H9 (cell line): ENCODE measurements at regions not wholly inside any gene's neighbourhood (a gene's known extent, or its start where the extent isn't known, plus 50 kb on each side); places are given as distances from the start of the nearest gene placed in this dataset.

Experiments
- DNase-seq: peaks from one replicate; pipeline ENCODE4 v3.0.0-alpha.2; 2017
- H2AFZ ChIP-seq: one replicate; pipeline ENCODE4 v1.6.1; 2013; ENCODE audit warnings: mild to moderate bottlenecking, low read length, control low read depth, moderate library complexity
- H2AK5ac ChIP-seq: 2 replicates; pipeline ENCODE4 v1.6.1; 2013; ENCODE audit warnings: low read length, control low read depth, mixed read lengths; ENCODE audit not compliant: insufficient read length
- H2BK120ac ChIP-seq: one replicate; pipeline ENCODE4 v1.6.1; 2013; ENCODE audit warnings: low read depth, mild to moderate bottlenecking, low read length, control low read depth, inconsistent platforms; ENCODE audit not compliant: poor library complexity, severe bottlenecking
- H2BK12ac ChIP-seq: 2 replicates; pipeline ENCODE4 v1.6.1; 2013; ENCODE audit warnings: low read length, control low read depth, mixed read lengths, low read depth; ENCODE audit not compliant: insufficient read length
- H2BK15ac ChIP-seq: 2 replicates; pipeline ENCODE4 v1.6.1; 2013; ENCODE audit warnings: low read depth, low read length, control low read depth
- H2BK20ac ChIP-seq: one replicate; pipeline ENCODE4 v1.6.1; 2013; ENCODE audit warnings: low read depth, mild to moderate bottlenecking, low read length, control low read depth, inconsistent platforms; ENCODE audit not compliant: poor library complexity, severe bottlenecking
- H2BK5ac ChIP-seq: 2 replicates; pipeline ENCODE4 v1.6.1; 2013; ENCODE audit warnings: low read length, control low read depth, mixed read lengths; ENCODE audit not compliant: insufficient read length
- H3K14ac ChIP-seq: 2 replicates; pipeline ENCODE4 v1.6.1; 2013; ENCODE audit warnings: low read length, control low read depth; ENCODE audit not compliant: insufficient read depth
- H3K18ac ChIP-seq: 2 replicates; pipeline ENCODE4 v1.6.1; 2013; ENCODE audit warnings: low read depth, mild to moderate bottlenecking, mixed read lengths, low read length, control low read depth; ENCODE audit not compliant: insufficient read length
- H3K23ac ChIP-seq: 2 replicates; pipeline ENCODE4 v1.6.1; 2013; ENCODE audit warnings: low read length, control low read depth, mixed read lengths, low read depth; ENCODE audit not compliant: insufficient read length
- H3K23me2 ChIP-seq: 2 replicates; pipeline ENCODE4 v1.6.1; 2013; ENCODE audit warnings: low read depth, mild to moderate bottlenecking, mixed read lengths, low read length, control low read depth; ENCODE audit not compliant: insufficient read length, poor library complexity, severe bottlenecking
- H3K27ac ChIP-seq: 2 replicates; pipeline ENCODE4 v1.5.1; 2013; ENCODE audit warnings: low read length, control low read depth, mixed read lengths, low read depth; ENCODE audit not compliant: insufficient read length
- H3K27me3 ChIP-seq: 2 replicates; pipeline ENCODE4 v1.6.1; 2013; ENCODE audit warnings: low read length, control low read depth, inconsistent platforms; ENCODE audit not compliant: insufficient read depth
- H3K4ac ChIP-seq: 2 replicates; pipeline ENCODE4 v1.6.1; 2013; ENCODE audit warnings: low read depth, mild to moderate bottlenecking, control low read depth, inconsistent platforms, low read length, moderate library complexity
- H3K4me1 ChIP-seq: 2 replicates; pipeline ENCODE4 v1.6.1; 2013; ENCODE audit warnings: low read length, control low read depth, inconsistent platforms; ENCODE audit not compliant: insufficient read depth
- H3K4me2 ChIP-seq: 2 replicates; pipeline ENCODE4 v1.6.1; 2013; ENCODE audit warnings: low read length, control low read depth, mixed read lengths; ENCODE audit not compliant: insufficient read length, insufficient read depth
- H3K56ac ChIP-seq: 2 replicates; pipeline ENCODE4 v1.6.1; 2013; ENCODE audit warnings: low read depth, mild to moderate bottlenecking, mixed read lengths, low read length, control low read depth; ENCODE audit not compliant: insufficient read length
- H3K79me1 ChIP-seq: 2 replicates; pipeline ENCODE4 v1.6.1; 2013; ENCODE audit warnings: low read depth, mild to moderate bottlenecking, moderate library complexity, low read length, control low read depth, inconsistent platforms; ENCODE audit not compliant: insufficient read depth, poor library complexity, severe bottlenecking
- H3K79me2 ChIP-seq: 2 replicates; pipeline ENCODE4 v1.6.1; 2013; ENCODE audit warnings: low read length, control low read depth, inconsistent platforms; ENCODE audit not compliant: insufficient read depth
- H3K9ac ChIP-seq: 2 replicates; pipeline ENCODE4 v1.6.1; 2013; ENCODE audit warnings: low read length, control low read depth, mixed read lengths; ENCODE audit not compliant: insufficient read length; ENCODE audit errors: extremely low read depth
- H3K9me3 ChIP-seq: one replicate; pipeline ENCODE4 v1.6.1; 2013; ENCODE audit warnings: low read depth, low read length, inconsistent platforms; ENCODE audit not compliant: control insufficient read depth
- H3T11ph ChIP-seq: one replicate; pipeline ENCODE4 v1.6.1; 2013; ENCODE audit warnings: mild to moderate bottlenecking, low read length, control low read depth, inconsistent platforms
- H4K20me1 ChIP-seq: one replicate; pipeline ENCODE4 v1.6.1; 2013; ENCODE audit not compliant: control insufficient read depth, insufficient read length, insufficient read depth
- H4K5ac ChIP-seq: 2 replicates; pipeline ENCODE4 v1.6.1; 2013; ENCODE audit warnings: low read depth, mild to moderate bottlenecking, mixed read lengths, low read length, control low read depth; ENCODE audit not compliant: insufficient read length
- H4K8ac ChIP-seq: replicated peaks from 2 replicates; pipeline ENCODE4 v1.6.1; 2013; ENCODE audit warnings: low read length, control low read depth, mixed read lengths, low read depth; ENCODE audit not compliant: insufficient read length
- H4K91ac ChIP-seq: 2 replicates; pipeline ENCODE4 v1.6.1; 2013; ENCODE audit warnings: low read depth, mild to moderate bottlenecking, moderate library complexity, mixed read lengths, low read length, control low read depth; ENCODE audit not compliant: insufficient read length
- H3K27ac Mint-ChIP-seq, 3 experiments: 2 replicates in 2 of 3; 3 replicates in 1 of 3; pipeline ENCODE4 v1.8.0; 2020 to 2021; ENCODE audit warnings: mixed read lengths in 3 of 3, mild to moderate bottlenecking in 1 of 3, moderate library complexity in 1 of 3
- H3K27me3 Mint-ChIP-seq: 2 replicates; pipeline ENCODE4 v1.8.0; 2021; ENCODE audit warnings: low read depth, mild to moderate bottlenecking, moderate library complexity, mixed read lengths
- H3K36me3 Mint-ChIP-seq, 3 experiments: 2 replicates in 2 of 3; 3 replicates in 1 of 3; pipeline ENCODE4 v1.8.0; 2020 to 2021; ENCODE audit warnings: low read depth in 3 of 3, mixed read lengths in 3 of 3; ENCODE audit not compliant: insufficient read depth in 1 of 3
- H3K4me1 Mint-ChIP-seq, 2 experiments: 2 replicates each; pipeline ENCODE4 v1.8.0; 2020; ENCODE audit warnings: mixed read lengths in 2 of 2
- H3K4me3 Mint-ChIP-seq, 2 experiments: 2 replicates in 1 of 2; 3 replicates in 1 of 2; pipeline ENCODE4 v1.8.0; 2020 to 2021; ENCODE audit warnings: mild to moderate bottlenecking in 2 of 2, mixed read lengths in 2 of 2, moderate library complexity in 1 of 2
- H3K9me3 Mint-ChIP-seq, 2 experiments: 2 replicates in 1 of 2; 3 replicates in 1 of 2; pipeline ENCODE4 v1.8.0; 2020; ENCODE audit warnings: mild to moderate bottlenecking in 2 of 2, mixed read lengths in 2 of 2, moderate library complexity in 1 of 2
- CTCF ChIP-seq: fragments of 200-600 bp; sonication (generic); conservative IDR thresholded peaks from 3 replicates; pipeline ENCODE4 v1.8.0; 2021; ENCODE audit warnings: antibody characterized with exemption, mild to moderate bottlenecking
- WGBS: extraction: QIAGEN DNeasy Blood & Tissue Kit; methylation state at CpG from one replicate; pipeline ENCODE4 v1.1.7; 2013; ENCODE audit warnings: missing lambda C conversion rate, low lambda C conversion rate, mixed read lengths; ENCODE audit not compliant: insufficient read length; ENCODE audit errors: extremely low coverage; 5-methylcytosine and 5-hydroxymethylcytosine counted together

GRCh38 chrX:63284659-63285058 lies 66.5 kb downstream of the SPIN4 start:
- Mint-ChIP-seq H3K27me3 (no peaks in the 10 kb centered on the region; the same call in 1 of the 2 replicates), H3K36me3 (peaks cover 0 to 4% (median 0%) of the 10 kb centered on the region in 3 experiments; a peak in 2 of 7 replicates), H3K4me1 (no peaks in the 10 kb centered on the region), H3K9me3 (peaks cover 46 to 49% of the 10 kb centered on the region in 2 experiments), H3K27ac (no peak overlapping the region), H3K4me3 (no peak overlapping the region)
- no peak for DNase-seq
- no peak overlapping the region for H2BK20ac ChIP-seq
- H2AK5ac ChIP-seq, result no peak overlapping the region
- H4K5ac ChIP-seq, result no peak overlapping the region
- WGBS, result no CpG with 5 or more reads among the region's 2 CpGs
- no peak overlapping the region for H2BK12ac ChIP-seq
- H3K18ac ChIP-seq, result no peak overlapping the region
- H3K79me1 ChIP-seq, result no peaks in the 10 kb centered on the region
- no peak overlapping the region for H2BK120ac ChIP-seq
- no peak overlapping the region for H2BK5ac ChIP-seq
- H3K27ac ChIP-seq, result no peak overlapping the region
- no peaks in the 10 kb centered on the region for H4K20me1 ChIP-seq
- H3K14ac ChIP-seq, result no peak overlapping the region
- H3K4me2 ChIP-seq, result no peak overlapping the region
- H3K4ac ChIP-seq, result no peak overlapping the region
- H3K9ac ChIP-seq, result no peak overlapping the region
- H2BK15ac ChIP-seq, result no peak overlapping the region
- no peaks in the 10 kb centered on the region for H3K79me2 ChIP-seq
- H3K4me1 ChIP-seq, result no peaks in the 10 kb centered on the region
- no peaks in the 10 kb centered on the region for H3K27me3 ChIP-seq
- no peak overlapping the region for H3K56ac ChIP-seq
- H4K91ac ChIP-seq, result no peak overlapping the region
- H4K8ac ChIP-seq, result no peak overlapping the region
- no peak for TF ChIP-seq CTCF
- no peak overlapping the region for H3T11ph ChIP-seq
- H3K23ac ChIP-seq, result no peak overlapping the region
- no peak overlapping the region for H2AFZ ChIP-seq
- peaks cover 36% of the 10 kb centered on the region for H3K9me3 ChIP-seq
- no peaks in the 10 kb centered on the region for H3K23me2 ChIP-seq
